ENCODE measurements at regions not wholly inside any gene's neighbourhood (a gene's known extent, or its start where the extent isn't known, plus 50 kb on each side); places are given as distances from the start of the nearest gene placed in this dataset.

- TF ChIP-seq CTCF (IDR thresholded peaks at IDR 0.05; ENCODE audit: insufficient read depth, low read depth, low read length, missing control alignments): no peak
- no peak overlapping the region for H3K4me3 ChIP-seq (ENCODE audit: low read length)
- no peak for DNase-seq (ENCODE audit: low read depth)
Measured at GRCh38 chr13:58434943-58435342, 803.4 kb downstream of the PCDH17 start.

- TF ChIP-seq CTCF (IDR thresholded peaks at IDR 0.05; ENCODE audit: insufficient read depth, low read depth, low read length, missing control alignments): no peak
- no peak for DNase-seq (ENCODE audit: low read depth)
- H3K4me3 ChIP-seq (ENCODE audit: low read length): no peak overlapping the region
Measured at GRCh38 chr13:58437427-58437826, 805.9 kb downstream of the PCDH17 start.

DNA sequence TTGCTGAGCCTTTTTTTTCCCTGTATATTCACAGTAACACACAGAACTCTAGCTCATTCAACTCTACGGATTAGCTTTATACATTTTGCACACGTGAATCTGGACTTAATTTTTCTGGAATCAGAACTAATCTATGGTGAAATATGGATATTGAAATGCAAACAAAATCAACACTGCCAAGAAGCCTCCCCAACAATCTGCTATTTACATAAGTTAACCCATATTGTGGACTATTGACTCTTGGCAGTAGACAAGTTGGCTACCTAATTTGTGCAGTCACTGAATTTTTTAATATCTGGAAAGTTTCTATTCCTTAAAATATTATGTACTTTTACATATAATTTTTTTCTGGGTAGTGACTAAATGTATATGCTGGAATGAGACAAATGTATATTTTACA is 815.4 kb downstream of the PCDH17 start:
- H3K4me3 ChIP-seq (ENCODE audit: low read length): no peak overlapping the region
- TF ChIP-seq CTCF (IDR thresholded peaks at IDR 0.05; ENCODE audit: insufficient read depth, low read depth, low read length, missing control alignments): no peak
- no peak for DNase-seq (ENCODE audit: low read depth)

- no peak for DNase-seq (ENCODE audit: low read depth)
- H3K4me3 ChIP-seq (ENCODE audit: low read length): no peak overlapping the region
- TF ChIP-seq CTCF (IDR thresholded peaks at IDR 0.05; ENCODE audit: insufficient read depth, low read depth, low read length, missing control alignments): no peak
Measured at GRCh38 chr13:58452123-58452623, 820.6 kb downstream of the PCDH17 start.

- DNase-seq (ENCODE audit: low read depth): no peak
- no peak for TF ChIP-seq CTCF (IDR thresholded peaks at IDR 0.05; ENCODE audit: insufficient read depth, low read depth, low read length, missing control alignments)
- no peak overlapping the region for H3K4me3 ChIP-seq (ENCODE audit: low read length)
Measured at GRCh38 chr13:58455094-58455493, 823.5 kb downstream of the PCDH17 start.

GRCh38 chr13:58461217-58461616 is 829.7 kb downstream of the PCDH17 start:
- TF ChIP-seq CTCF (IDR thresholded peaks at IDR 0.05; ENCODE audit: insufficient read depth, low read depth, low read length, missing control alignments): no peak
- no peak overlapping the region for H3K4me3 ChIP-seq (ENCODE audit: low read length)
- DNase-seq (ENCODE audit: low read depth): no peak

GRCh38 chr13:58463841-58464240 is 832.3 kb downstream of the PCDH17 start:
- DNase-seq (ENCODE audit: low read depth): no peak
- H3K4me3 ChIP-seq (ENCODE audit: low read length): no peak overlapping the region
- no peak for TF ChIP-seq CTCF (IDR thresholded peaks at IDR 0.05; ENCODE audit: insufficient read depth, low read depth, low read length, missing control alignments)

Measured in epithelial cell of esophagus (primary cell).